Superior temporal gyrus (tissue), 1 donor: ENCODE measurements at regions not wholly inside any gene's neighbourhood (a gene's known extent, or its start where the extent isn't known, plus 50 kb on each side); places are given as distances from the start of the nearest gene placed in this dataset.

Source experiments
- DNase-seq: peaks from one replicate; pipeline ENCODE4 v3.0.0-alpha.2; 2016; ENCODE audit errors: extremely low spot score

DNA sequence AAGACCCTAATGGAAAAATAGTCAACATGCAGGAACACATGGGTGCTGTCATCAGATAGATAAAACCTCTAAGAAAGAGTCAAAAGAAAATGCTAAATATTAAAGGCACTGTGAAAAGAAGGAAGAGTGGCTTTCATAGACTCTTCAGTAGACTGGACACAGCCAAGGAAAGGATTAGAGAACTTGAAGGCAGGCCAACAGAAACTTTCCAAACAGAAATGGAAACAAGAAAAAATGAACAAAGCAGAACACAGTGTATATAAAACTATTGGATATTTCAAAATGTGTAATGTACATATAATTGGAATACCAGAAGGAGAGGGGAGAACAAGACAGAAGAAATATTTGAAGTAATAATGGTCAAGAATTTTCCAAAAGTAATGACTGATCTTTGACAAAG is 431.9 kb downstream of the MATN1 start:
- no peak for DNase-seq

DNA sequence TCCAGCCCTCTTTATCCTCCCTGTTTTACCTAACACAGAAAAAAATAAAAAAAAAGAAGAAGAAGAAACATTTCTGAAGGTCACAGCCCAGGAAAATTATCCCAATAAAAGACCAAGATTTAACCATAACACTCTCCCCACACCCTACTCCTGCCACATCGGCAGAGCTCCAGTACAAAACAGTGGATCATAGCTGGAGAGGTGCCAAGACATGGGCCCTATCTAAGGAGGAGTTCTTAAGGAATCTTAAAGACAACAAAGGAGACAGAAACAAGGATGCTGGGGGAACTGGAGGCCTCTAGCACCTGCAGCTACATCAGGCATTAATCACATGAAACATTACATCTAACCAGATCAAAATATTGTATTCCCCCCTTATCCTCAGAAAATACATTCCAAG is 432.8 kb downstream of the MATN1 start:
- DNase-seq, result no peak

DNA sequence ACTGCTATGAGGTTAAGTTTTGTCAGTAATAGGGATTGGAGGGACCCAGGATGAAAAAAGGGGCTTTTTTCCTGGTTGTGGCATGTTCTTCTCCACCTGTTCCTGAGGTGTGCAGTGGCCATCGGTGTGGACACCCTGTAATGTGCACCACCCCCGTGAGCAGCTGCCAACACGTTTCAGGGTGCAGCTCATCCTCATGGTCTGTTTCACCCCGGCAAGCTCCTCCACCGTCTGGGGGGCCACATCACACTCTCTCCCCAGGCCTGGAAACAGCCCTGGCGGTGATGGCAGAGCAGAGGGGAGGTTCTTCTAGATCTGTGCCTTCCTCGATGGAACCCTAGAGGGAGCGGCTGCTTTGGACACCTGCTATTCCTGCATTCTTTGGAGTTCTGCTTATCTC is 435.4 kb downstream of the MATN1 start:
- no peak for DNase-seq

DNA sequence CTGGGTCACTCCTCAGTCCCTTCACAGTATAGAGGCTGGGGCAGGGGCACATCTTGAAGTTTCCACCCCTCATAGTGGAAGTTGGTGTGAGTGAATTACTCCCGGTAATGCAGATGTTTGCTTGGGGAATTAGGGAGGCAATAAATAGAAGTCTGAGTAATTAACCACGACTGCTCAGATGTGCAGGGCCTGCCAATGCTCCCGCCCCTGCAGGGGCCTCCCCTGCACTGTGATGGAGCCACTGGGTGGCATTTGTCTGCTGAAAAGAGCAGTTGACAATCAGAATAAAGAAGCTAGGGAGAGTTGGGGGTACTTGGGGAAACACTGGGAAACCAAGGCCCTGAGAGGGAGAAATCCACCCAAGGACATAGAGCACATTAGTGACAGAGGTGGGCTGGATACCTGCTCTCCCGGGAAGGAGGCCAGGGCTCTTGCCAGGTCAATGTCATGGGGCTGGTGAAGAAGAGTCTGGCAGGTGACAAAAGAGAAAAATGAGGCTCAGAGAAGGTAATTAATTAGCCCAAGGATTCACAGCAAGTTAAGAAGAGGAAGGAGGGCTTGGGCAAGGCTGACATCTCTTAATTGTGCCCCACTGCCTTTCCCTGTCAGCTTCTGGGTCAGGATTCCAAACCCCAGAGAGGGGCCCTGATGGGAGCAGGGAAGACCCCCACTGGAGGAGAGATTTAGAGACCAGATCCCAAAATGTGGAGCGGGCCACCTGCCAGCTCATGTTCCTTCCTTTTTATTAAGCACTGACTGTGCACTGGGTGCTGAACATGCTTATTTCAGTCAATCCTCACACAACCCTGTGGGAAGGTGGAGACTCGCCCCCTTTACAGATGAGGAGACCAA is 436.2 kb downstream of the MATN1 start:
- no peak for DNase-seq

DNA sequence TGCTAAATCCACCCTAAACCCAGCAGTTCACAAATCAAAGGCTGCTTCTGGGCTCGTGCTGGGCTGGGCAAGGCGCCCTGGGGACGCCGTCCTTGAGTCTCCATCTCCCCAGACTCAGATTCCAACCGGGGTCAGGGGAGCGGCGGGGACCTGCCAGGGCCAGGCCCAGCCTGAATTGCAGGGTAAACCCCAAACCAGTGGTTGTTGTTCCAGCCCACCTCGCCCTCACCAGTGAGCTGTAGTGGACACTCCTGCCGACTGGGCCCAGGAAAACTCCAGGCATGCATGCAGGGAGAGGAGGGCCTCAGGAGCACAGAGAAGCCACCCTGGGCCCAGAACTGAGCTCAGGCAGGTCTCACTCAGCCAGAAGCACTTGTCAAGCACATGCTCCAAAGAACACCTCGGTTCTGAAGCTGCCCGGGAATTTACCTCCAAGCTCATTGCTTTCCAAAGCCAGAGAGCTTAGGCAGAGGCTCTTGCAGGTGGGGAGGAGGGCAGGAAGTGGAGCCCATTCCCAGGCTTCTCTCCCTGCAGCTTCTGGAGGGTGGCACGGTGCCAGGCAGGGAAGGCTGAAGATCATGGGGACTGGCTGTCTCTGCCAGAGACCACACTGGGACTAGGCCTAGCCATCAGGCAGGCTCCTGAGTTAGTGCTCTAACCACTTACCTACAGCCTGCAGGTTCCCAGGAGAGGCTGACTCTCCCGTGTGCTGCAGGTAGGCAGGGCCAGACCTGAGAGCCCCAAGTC is 437.0 kb downstream of the MATN1 start:
- no peak for DNase-seq

DNA sequence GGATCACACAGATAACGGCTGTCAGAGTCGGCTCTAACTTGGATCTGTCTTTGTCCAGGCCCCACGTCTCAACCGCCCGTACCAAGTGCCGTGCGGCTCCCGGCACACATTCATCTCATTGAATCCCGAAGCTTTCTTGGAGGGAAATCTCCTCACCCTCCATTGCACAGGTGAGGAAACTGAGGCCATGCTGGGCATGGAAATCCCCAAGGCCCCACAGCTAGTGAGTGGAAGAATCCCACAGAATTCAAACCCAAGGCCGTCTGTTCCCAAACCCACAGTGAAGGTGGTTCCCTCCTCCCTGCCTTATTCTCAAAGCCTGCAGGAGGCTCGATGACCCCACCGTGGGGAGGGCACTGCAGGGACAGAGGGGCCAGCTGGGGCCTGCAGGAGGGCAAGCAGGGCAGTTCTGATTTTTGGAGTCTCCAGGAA is 437.9 kb downstream of the MATN1 start:
- DNase-seq, result no peak

DNA sequence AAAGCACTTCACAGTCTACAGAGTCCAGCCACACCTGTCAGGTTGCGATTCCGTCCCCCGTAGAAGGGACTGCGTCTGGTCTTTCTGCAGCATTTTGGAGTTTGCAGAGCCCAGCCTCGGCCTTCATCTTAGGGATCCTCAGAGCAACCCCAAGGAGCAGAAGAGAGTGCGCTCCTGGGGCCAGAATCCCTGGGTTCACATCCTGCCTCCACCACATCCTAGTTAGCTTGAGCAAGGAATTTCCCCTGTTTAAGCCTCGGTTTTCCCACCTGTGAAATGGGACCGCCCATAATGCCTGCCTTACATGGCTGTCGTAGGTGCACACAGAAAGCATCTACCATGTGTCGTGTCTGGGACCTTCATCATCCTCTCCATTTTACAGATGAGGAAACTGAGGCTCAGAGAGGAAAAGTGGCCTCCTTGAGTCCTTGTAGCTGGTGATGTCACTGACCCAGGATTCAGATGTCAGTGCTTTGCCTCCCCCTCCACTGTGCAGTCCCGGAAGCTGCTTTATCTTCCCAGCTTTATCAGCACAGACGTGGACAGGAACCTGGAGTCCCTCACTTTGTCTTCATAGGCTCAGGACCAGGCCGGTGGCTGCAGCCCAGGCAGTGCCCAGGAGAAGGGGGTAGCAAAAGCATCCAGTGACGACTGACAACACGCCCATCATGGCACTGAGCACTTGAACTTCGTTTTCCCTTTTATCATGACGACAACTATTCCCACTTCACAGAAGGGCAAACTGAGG is 438.5 kb downstream of the MATN1 start:
- no peak for DNase-seq

DNA sequence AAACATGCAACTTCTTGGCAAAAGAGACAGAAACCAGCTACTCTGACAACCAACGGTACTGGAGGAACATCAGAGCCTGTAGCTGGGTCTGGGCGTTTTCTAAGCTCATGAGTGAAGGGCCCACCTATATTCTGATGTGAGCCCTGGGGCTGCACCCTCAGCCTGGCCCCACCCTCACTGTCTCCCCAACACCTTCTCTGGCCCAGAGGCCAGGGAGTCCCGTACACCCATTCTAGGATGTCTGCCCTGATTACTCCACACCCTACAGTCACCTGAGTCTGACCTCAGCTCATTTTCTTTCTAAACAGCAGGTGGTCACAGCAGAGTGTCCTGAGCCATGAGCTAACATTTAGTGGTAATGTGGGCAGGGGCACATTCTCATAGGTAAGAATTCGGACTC is 439.2 kb downstream of the MATN1 start:
- DNase-seq, result no peak

DNA sequence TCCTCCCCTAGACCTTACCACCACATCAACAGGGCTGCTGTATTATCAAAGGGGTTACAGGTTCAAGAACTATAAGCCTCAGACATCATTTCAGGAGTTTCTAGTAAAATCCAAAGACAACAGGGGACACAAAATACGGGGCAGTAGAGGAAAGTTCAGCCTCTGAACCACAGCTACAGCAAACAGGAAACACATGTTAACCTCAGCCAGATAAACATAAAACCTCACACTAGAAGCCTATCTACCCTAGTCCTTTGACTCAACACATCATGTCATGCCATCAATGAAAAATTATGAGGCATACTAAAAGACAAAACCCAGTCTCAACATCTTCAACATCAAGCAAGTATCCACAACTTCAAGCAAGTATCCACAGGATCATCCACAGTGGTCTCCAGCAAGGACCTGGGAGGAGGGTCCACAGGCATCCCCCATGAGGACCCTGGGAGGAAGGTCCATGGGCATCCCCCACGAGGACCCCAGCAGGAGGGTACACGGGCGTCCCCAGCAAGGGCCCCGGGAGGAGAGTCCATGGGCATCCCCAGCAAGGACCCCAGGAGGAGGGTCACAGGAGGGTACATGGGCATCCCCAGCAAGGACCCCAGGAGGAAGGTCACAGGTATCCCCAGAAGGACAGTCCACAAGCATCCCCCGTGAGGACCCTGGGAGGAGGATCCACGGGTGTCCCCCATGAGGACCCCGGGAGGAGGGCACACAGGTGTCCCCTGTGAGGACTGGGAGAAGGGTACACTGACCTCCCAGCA is 440.0 kb downstream of the MATN1 start:
- no peak for DNase-seq

DNA sequence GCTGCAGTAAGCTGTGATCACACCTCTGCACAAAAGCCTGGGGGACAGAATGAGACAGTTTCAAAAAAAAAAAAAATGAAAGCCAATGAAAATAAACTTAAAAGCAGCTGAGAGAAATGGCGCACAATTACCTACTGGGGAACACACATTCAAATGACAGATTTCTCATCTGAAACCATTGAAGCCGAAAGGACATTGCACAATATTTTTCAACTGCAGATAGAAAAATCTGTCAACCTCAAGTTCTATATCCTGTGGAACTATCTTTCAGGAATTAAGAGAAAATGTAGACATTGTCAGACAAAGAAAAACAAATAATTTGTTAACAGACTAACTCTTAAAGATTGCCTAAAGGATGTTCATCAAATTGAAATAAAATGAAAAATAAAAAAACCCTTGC is 442.8 kb downstream of the MATN1 start:
- DNase-seq, result no peak

DNA sequence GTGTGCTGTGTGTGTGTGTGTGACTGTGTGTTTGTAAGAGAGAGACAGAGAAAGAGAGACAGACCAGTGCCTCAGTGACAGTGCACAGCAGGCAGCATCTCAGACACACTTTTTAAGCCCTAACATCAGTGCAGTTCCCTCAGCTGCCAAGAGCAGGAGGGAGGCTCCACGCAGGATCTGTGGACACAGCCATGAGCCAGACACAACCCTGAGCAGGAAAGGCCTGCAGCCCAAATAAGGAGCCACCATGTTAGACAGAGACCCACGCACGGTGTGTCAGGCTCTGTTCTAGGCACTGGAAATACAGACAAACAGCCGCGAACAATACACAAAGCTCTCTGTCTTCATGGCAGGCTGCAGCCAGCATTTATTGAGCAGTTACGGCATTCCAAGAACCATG is 445.5 kb downstream of the MATN1 start:
- no peak for DNase-seq

DNA sequence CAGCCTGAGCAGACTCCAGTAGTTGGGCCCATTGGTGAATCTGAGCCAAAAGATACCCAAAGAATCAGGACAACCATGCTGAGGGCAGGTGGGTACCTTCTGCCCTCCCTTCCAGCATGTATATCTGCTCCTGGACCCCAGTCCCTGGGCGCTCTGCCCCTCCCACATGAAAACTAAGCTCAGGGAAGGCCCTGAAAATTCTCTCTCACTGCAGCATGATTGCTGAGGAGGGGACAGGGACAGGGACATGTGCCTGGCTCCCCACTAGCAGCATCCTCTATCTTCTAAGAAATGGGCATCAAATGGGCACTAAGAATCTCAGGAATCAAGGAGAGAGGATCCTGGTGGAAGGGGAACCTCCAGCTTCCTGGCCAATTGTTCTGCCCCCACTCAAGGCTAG is 446.0 kb downstream of the MATN1 start:
- DNase-seq, result no peak

DNA sequence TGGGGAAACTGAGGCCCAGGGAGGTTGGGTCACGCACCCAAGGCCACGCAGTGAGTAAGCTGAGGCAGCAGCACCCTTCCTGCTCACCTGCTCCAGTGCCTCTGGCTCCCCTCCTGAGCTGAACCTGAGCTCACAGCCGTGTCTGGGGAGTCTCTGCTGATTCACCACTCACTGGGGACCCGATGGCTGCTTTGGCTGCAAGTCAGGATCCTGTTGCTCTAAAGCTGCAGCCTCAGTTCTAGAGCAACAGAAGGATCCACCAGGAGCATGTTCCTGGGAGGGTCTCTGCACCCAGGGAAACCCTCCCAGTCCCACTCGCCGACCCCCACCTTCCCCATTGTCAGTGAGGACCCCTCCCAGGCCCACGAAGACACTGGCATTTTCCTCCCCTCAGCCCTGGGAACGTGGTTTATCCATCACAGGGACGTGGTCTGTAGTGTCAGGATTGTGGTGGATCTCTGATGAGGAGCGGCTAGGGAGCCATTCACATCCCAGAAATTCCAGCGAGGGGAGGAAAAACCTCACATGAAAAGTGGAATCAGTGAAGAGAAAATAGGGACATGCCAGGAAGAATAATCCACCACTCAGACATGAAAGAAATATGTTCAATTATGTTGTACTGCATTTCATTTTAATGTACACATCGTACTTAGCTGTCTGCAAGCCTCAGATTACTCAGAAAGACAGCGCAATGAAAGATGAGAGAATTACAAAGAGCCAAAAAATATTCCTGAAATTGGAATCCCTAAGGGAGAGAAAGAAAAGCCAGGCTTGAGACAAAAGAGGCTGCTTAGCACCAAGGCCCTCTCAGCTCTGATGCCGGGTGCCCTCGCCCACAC is 447.2 kb downstream of the MATN1 start:
- DNase-seq, result no peak

DNA sequence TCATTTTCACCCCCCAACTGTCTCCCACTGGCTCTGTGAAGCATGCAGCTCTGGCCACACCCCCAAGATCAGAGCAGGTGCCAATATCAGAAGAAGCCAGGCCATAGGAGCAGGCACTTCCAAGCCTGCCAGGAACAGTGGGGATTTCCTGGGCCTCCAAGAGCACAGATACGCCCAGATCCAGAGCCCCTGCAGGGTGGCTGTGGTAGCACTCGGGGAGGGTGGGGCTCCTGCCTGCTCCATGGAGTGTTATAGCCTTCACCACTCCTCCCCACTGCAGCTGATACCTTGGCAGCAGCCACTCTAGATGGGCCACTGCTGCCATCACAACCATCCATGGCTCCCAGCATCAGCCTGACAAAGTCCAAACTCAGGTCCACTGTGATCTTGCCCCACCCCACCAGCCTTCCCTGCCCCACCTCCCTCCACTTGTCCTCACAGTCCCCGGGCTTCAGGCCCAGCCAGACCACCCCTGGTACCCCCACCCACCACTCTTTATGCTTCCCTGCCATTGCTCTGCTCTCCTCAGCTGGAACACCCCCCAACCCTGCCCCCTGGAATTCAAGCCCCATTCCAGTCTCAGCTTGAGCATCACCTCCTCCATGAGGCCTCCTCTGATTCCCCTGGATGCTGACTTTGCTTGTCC is 448.3 kb downstream of the MATN1 start:
- no peak for DNase-seq

DNA sequence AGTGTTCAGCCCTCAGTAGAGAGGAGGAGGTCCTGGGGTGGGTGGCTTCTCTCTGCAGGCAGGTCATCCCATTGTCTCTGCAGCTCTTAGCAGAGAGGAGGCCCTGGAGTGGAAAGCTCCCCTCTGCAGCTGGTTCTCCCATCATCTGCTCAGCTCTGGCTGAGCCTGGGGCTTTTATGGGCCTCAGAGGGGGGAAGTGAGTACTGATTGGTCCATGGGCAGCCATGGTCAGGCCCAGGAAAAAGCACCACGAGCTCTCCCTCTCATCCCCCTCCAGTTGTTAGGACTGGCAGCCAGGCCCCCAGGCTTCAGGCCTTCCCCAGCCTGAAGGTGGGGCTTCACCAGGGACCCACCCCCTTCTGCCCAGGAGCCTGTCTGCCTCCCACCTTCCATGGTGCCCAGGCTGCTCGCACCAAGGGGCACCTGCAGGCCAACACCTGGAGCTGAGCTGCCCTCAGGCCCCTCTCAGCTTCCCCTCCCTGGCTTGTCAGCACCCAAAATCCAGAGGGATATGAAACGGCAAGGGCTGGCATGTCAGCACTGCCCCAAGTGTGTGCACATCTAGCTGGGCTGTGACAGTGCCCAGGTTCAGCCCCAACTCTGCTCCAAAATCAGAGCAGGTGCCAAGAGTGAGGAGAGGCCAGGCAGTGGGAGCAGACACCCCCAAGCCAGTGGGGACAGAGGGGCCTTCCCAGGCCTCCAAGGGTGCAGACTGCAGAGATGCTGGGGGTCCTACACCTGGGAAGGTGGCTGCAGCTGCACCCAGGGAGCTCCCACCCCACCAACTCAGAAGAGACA is 449.0 kb downstream of the MATN1 start:
- DNase-seq, result no peak

DNA sequence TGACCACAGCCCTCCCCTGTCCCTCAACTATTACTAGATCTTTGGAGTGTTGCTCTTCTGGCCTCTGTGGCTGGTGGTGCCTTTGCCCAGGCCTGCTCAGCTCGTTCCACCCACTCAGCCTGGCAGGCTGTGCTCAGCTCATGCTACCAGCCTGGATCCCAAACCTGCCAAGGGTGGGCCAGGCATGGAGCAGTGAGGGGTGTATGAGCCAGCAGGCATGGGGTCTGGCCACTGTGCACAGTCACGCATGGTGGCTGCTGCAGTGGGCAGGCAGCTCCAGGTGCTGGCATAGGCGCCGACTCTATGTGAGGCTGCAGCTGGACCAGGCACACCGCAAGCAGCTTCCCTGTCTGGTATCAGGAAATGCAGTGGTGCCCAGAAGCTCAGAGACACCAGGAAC is 449.9 kb downstream of the MATN1 start:
- DNase-seq, result no peak

DNA sequence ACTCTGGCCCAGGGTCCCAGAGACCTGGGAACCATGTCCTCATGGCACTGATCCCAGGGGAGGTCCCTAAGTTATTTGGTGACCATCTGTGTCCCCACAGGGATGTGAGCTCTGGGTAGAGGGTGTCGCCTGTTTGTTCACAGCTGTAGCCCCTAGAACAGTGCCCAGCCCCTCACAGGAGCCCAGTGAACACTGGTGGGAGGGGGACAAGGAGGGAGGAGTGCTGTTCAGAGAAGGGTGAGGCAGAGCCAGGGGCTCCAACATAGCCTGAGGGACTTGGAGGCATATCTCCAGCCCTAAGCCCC is 450.4 kb downstream of the MATN1 start:
- DNase-seq, result no peak

DNA sequence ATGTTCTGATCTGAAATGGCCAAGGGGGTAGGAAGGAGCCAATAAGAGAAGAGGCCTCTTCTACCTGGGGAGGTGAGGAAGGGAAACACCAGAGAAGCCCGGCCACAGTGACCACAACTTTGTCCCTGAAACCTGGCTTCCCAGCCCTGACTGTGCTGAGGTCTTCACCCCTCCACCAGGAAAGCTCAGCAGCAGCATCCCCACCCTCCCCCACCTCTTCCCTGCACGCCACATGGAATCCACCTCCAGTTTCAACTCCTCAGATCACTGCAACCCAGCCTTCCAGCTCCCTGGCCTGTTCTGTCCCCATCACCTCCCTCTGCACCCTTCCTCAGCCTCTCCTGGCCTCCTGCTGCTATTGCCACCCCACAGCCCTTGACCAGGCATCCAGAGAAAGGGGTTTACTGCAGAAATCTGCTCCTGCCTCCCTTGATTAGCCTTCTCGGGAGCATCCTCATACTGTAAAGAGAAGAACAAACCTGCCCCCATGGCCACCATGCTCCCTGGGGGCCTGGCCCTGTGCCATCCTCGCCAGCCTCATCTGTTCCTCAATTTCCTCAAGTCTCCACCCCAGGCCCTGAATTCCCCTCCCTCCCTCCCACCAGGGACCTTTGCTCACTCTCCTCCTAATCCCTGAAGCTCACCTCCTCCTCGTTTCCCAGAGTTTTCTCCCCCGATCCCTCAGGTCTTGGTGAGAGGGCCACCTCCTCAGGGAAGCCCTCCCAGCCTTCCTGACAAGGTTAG is 450.9 kb downstream of the MATN1 start:
- DNase-seq, result no peak
